HepG2 (cell line): ENCODE measurements at regions not wholly inside any gene's neighbourhood (a gene's known extent, or its start where the extent isn't known, plus 50 kb on each side); places are given as distances from the start of the nearest gene placed in this dataset.

Source experiments
- ATF7-NPFF ChIP-seq: sonication (generic); formaldehyde crosslinking; IDR thresholded peaks from 2 replicates; pipeline ENCODE4 v1.8.1; 2023; ENCODE audit warnings: mild to moderate bottlenecking, low read depth, missing genetic modification reagents, moderate library complexity
- BCL6 ChIP-seq: IDR thresholded peaks from 2 replicates; pipeline ENCODE4 v1.6.1; 2016; ENCODE audit warnings: missing genetic modification reagents, missing compliant biosample characterization
- DBP ChIP-seq: sonication (generic); formaldehyde crosslinking; IDR thresholded peaks from 2 replicates; pipeline ENCODE4 v1.4.0; 2020; ENCODE audit warnings: missing genetic modification reagents; ENCODE audit errors: not compliant biosample characterization
- GABPA ChIP-seq, 2 experiments: IDR thresholded peaks; 2 replicates each; pipeline ENCODE4 v1.6.1; 2011 to 2016; ENCODE audit warnings: low read depth in 2 of 2, low read length in 1 of 2, missing biosample characterization in 1 of 2, missing genetic modification characterization in 1 of 2
- GLI4 ChIP-seq: sonication (generic); formaldehyde crosslinking; IDR thresholded peaks from 2 replicates; pipeline ENCODE4 v1.5.1; 2020; ENCODE audit warnings: missing genetic modification reagents, mild to moderate bottlenecking, moderate library complexity, borderline replicate concordance
- NCOA5 ChIP-seq: sonication (generic); formaldehyde crosslinking; IDR thresholded peaks from 2 replicates; pipeline ENCODE4 v1.4.0; 2020; ENCODE audit warnings: missing genetic modification reagents
- NFRKB ChIP-seq: fragments of 450-650 bp; IDR thresholded peaks from 2 replicates; pipeline ENCODE4 v1.6.1; 2017
- REPIN1 ChIP-seq: sonication (generic); formaldehyde crosslinking; IDR thresholded peaks from 2 replicates; pipeline ENCODE4 v1.8.0; 2022; ENCODE audit warnings: missing genetic modification reagents, low read depth, mild to moderate bottlenecking, borderline replicate concordance
- REXO4 ChIP-seq: sonication (generic); formaldehyde crosslinking; IDR thresholded peaks from 2 replicates; pipeline ENCODE4 v1.8.0; 2022; ENCODE audit warnings: missing genetic modification reagents, mild to moderate bottlenecking, borderline replicate concordance
- TBP ChIP-seq: sonication (generic); formaldehyde crosslinking; IDR thresholded peaks from 2 replicates; pipeline ENCODE4 v1.5.0; 2020; ENCODE audit warnings: missing genetic modification reagents
- TP53 ChIP-seq: sonication (generic); formaldehyde crosslinking; conservative IDR thresholded peaks from 2 replicates; pipeline ENCODE4 v1.4.0; 2020; ENCODE audit warnings: missing genetic modification reagents
- ZBTB21 ChIP-seq: sonication (generic); formaldehyde crosslinking; IDR thresholded peaks from 2 replicates; pipeline ENCODE4 v1.4.0; 2020; ENCODE audit warnings: missing genetic modification reagents
- ZBTB33 ChIP-seq: sonication (generic); formaldehyde crosslinking; IDR thresholded peaks from 2 replicates; pipeline ENCODE4 v1.4.0; 2020; ENCODE audit warnings: missing genetic modification reagents
- ZFP36 ChIP-seq: fragments of 150-350 bp; IDR thresholded peaks from 2 replicates; pipeline ENCODE4 v1.6.1; 2018; ENCODE audit warnings: borderline replicate concordance, low read length, low read depth; ENCODE audit not compliant: partially characterized antibody
- ZNF224 ChIP-seq: sonication (generic); formaldehyde crosslinking; IDR thresholded peaks from 2 replicates; pipeline ENCODE4 v1.5.0; 2020; ENCODE audit warnings: mild to moderate bottlenecking, missing genetic modification reagents
- ZNF550 ChIP-seq: sonication (generic); formaldehyde crosslinking; IDR thresholded peaks from 2 replicates; pipeline ENCODE4 v1.4.0; 2020; ENCODE audit warnings: mild to moderate bottlenecking, missing genetic modification reagents, borderline replicate concordance
- ZNF572 ChIP-seq: sonication (generic); formaldehyde crosslinking; IDR thresholded peaks from 2 replicates; pipeline ENCODE4 v1.5.1; 2020; ENCODE audit warnings: mild to moderate bottlenecking, missing genetic modification reagents
- ZNF614 ChIP-seq: IDR thresholded peaks from 2 replicates; pipeline ENCODE4 v1.6.1; 2018; ENCODE audit warnings: missing biosample characterization, missing genetic modification reagents, inconsistent platforms, borderline replicate concordance
- ZNF672 ChIP-seq: sonication (generic); formaldehyde crosslinking; IDR thresholded peaks from 2 replicates; pipeline ENCODE4 v1.8.1; 2022; ENCODE audit warnings: missing genetic modification reagents
- TF ChIP-seq, protein P1 (sequence below), 2 experiments: fragments of 450-650 bp in 1 of 2; sonication (generic) in 1 of 2; formaldehyde crosslinking; IDR thresholded peaks; 2 replicates each; pipeline versions ENCODE4 v1.5.0 to v1.8.0; 2020 to 2022; ENCODE audit warnings: mild to moderate bottlenecking in 1 of 2, missing genetic modification reagents in 1 of 2
- TF ChIP-seq, protein P2 (sequence below): IDR thresholded peaks from 2 replicates; pipeline ENCODE4 v1.6.1; 2016; ENCODE audit warnings: low read depth, missing genetic modification reagents, missing compliant biosample characterization

DNA sequence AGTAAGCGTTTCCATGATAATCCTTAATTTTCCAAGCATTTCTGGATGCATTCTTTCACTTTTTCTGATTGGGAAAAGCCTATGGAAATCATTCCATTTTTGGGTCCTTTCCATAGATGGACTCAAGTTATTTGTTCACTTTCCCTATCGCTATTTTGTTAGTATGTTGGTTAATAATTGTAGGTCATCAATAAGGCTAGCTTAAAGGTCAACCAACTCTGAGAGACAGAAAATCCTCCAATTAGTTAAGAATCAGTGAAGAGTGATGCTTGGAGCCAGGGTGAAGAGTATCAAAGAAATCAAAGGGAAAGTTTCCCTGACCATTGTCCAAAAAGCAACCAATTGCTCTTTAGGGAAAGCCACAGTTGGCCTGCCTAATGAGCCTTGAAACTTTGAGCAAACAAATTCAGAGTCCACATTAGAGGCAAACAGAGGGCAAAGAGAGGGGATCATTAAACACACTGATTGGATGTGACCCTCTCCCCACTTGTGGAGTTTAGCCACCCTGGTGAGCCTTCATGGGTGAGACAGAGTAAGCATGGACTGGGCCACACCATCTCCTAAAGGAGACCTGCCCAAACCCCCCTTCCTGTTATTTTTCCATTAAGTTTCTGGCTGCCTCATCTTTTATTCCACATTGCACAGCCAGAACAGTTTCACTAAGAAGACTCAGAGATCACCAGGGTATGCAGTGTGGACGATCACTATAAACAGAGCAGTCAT is 133.4 kb upstream of the DYNLRB2 start (continued):
- TF ChIP-seq REPIN1 (CRISPR knock-in tag) = peak; percentile 83
- TF ChIP-seq GABPA (IDR thresholded peaks at IDR 0.05; ENCODE audit: low read depth, low read length) = no peak
- TF ChIP-seq GABPA (CRISPR knock-in tag; IDR thresholded peaks at IDR 0.05; ENCODE audit: low read depth) = peak; percentile 32; the same call in 1 of the 2 replicates
- TF ChIP-seq BCL6 (CRISPR knock-in tag) = peak; percentile 87
- no peak for TF ChIP-seq NFRKB
- no peak for TF ChIP-seq TBP
- no peak for TF ChIP-seq REXO4
- TF ChIP-seq ZNF224 (CRISPR knock-in tag) = no peak; the same call in 1 of the 2 replicates
- TF ChIP-seq TP53 (CRISPR knock-in tag) = 0 out of 2 replicates have a peak, but pooled peaks have one; percentile 28
- TF ChIP-seq ZNF550 = no peak
- no peak for TF ChIP-seq ZFP36
- TF ChIP-seq DBP (CRISPR knock-in tag) = no peak
- TF ChIP-seq ZBTB33 = no peak
- TF ChIP-seq ZNF572 = peak; percentile 59; the same call in 1 of the 2 replicates
- TF ChIP-seq ZBTB21 = no peak
- TF ChIP-seq ATF7-NPFF = no peak
- TF ChIP-seq, protein P1, sequence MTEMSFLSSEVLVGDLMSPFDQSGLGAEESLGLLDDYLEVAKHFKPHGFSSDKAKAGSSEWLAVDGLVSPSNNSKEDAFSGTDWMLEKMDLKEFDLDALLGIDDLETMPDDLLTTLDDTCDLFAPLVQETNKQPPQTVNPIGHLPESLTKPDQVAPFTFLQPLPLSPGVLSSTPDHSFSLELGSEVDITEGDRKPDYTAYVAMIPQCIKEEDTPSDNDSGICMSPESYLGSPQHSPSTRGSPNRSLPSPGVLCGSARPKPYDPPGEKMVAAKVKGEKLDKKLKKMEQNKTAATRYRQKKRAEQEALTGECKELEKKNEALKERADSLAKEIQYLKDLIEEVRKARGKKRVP (CRISPR knock-in tag; IDR thresholded peaks at IDR 0.05) = no peak
- TF ChIP-seq ZNF614 = peak; percentile 63; the same call in 1 of the 2 replicates
- no peak for TF ChIP-seq ZNF672 (CRISPR knock-in tag)
- TF ChIP-seq GLI4 (CRISPR knock-in tag) = no peak
- TF ChIP-seq, protein P2, sequence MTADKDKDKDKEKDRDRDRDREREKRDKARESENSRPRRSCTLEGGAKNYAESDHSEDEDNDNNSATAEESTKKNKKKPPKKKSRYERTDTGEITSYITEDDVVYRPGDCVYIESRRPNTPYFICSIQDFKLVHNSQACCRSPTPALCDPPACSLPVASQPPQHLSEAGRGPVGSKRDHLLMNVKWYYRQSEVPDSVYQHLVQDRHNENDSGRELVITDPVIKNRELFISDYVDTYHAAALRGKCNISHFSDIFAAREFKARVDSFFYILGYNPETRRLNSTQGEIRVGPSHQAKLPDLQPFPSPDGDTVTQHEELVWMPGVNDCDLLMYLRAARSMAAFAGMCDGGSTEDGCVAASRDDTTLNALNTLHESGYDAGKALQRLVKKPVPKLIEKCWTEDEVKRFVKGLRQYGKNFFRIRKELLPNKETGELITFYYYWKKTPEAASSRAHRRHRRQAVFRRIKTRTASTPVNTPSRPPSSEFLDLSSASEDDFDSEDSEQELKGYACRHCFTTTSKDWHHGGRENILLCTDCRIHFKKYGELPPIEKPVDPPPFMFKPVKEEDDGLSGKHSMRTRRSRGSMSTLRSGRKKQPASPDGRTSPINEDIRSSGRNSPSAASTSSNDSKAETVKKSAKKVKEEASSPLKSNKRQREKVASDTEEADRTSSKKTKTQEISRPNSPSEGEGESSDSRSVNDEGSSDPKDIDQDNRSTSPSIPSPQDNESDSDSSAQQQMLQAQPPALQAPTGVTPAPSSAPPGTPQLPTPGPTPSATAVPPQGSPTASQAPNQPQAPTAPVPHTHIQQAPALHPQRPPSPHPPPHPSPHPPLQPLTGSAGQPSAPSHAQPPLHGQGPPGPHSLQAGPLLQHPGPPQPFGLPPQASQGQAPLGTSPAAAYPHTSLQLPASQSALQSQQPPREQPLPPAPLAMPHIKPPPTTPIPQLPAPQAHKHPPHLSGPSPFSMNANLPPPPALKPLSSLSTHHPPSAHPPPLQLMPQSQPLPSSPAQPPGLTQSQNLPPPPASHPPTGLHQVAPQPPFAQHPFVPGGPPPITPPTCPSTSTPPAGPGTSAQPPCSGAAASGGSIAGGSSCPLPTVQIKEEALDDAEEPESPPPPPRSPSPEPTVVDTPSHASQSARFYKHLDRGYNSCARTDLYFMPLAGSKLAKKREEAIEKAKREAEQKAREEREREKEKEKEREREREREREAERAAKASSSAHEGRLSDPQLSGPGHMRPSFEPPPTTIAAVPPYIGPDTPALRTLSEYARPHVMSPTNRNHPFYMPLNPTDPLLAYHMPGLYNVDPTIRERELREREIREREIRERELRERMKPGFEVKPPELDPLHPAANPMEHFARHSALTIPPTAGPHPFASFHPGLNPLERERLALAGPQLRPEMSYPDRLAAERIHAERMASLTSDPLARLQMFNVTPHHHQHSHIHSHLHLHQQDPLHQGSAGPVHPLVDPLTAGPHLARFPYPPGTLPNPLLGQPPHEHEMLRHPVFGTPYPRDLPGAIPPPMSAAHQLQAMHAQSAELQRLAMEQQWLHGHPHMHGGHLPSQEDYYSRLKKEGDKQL (CRISPR knock-in tag) = peak; percentile 87
- TF ChIP-seq NCOA5 (CRISPR knock-in tag) = no peak
